Psoas muscle (tissue), 7 donors: ENCODE measurements at regions not wholly inside any gene's neighbourhood (a gene's known extent, or its start where the extent isn't known, plus 50 kb on each side); places are given as distances from the start of the nearest gene placed in this dataset.

Source experiments
- ATAC-seq, 4 donors: fragments of 200-7000 bp; cut with Tn5 transposase; one replicate each; pipeline ENCODE4 v1.9.1; 2020; ENCODE audit warnings: moderate library complexity in 3 of 4, mild to moderate bottlenecking in 2 of 4
- DNase-seq, 2 donors: peaks; one replicate each; pipeline ENCODE4 v3.0.0-alpha.2; 2020
- H3K27ac ChIP-seq: fragments of 200-600 bp; one replicate; pipeline ENCODE4 v1.8.0; 2022
- H3K27me3 ChIP-seq, 3 donors: fragments of 200-600 bp in 1 of 3; one replicate each; pipeline versions ENCODE4 v1.6.1 to v1.8.0; 2013 to 2022; ENCODE audit warnings: low read length in 2 of 3, mild to moderate bottlenecking in 2 of 3, moderate library complexity in 1 of 3; ENCODE audit not compliant: insufficient read depth in 3 of 3
- H3K36me3 ChIP-seq, 2 donors: fragments of 200-600 bp in 1 of 2; one replicate each; pipeline versions ENCODE4 v1.6.1 to v1.8.0; 2013 to 2022; ENCODE audit warnings: low read depth in 1 of 2, mild to moderate bottlenecking in 1 of 2, moderate library complexity in 1 of 2; ENCODE audit not compliant: insufficient read depth in 1 of 2
- H3K4me1 ChIP-seq: fragments of 200-600 bp; one replicate; pipeline ENCODE4 v1.8.0; 2022
- H3K4me3 ChIP-seq: fragments of 200-600 bp; one replicate; pipeline ENCODE4 v1.8.0; 2022; ENCODE audit warnings: mild to moderate bottlenecking
- H3K9me3 ChIP-seq: fragments of 200-600 bp; one replicate; pipeline ENCODE4 v1.8.0; 2022
- WGBS, 3 donors: extraction: QIAGEN DNeasy Blood & Tissue Kit; methylation state at CpG; one replicate each; pipeline versions ENCODE4 v1.1.6 to v1.1.7; 2013; 5-methylcytosine and 5-hydroxymethylcytosine counted together
- intact Hi-C, 2 donors: fragments of 100-400 bp; cut with DNase I; formaldehyde crosslinking; loops; one replicate each; pipeline versions ENCODE4 v1.11.0 to v1.14.2; 2022
- TF ChIP-seq, protein P1 (sequence below): fragments of 200-600 bp; IDR thresholded peaks from one replicate; pipeline ENCODE4 v1.8.0; 2022; ENCODE audit warnings: antibody characterized with exemption
- donor health status: healthy with polysubstance abuse.
- donor health status: DM: no; HTN: no; CAD: no; lungs with moderate emphysema.
- donor health status: Bipolar disorder and iron deficiency.
- donor health status: healthy.
- donor health status: DM: yes; HTN: yes; CAD: no.
- donor health status: DM: no; HTN: no; CAD: no.
- donor health status: DM: yes; HTN: yes; CAD: no.

DNA sequence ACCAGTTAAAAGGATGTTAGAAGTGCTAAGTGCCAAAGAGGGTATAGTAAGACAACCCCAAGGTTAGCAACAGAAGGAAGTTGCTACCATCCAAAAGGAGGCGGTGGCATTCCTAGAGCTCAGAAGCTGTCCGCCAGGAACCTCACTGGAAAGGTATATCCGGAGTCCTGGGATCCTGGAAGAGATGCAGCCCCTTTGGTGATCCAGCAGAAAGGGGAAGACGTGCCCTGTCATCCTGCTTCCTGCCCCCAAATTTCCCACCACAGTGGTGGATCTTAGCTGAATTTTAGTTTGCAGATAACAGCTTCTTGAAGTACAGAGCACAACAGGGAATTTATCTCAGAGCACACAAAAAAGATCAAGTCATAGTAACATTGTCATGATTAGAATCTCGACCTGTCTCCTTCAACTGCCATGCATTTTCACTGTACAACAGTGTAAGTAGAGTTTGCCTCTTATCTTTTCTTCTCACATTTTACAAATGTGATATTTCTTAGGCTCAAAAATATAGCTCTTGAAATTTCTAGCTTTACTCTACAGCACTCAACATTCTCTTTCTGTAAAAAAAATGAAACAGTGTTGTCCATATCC, 526.3 kb downstream of the SOX5 start:
- H3K27ac ChIP-seq: no peak overlapping the region
- intact Hi-C loops: no loop called here
- DNase-seq: no peak
- H3K36me3 ChIP-seq: no peaks in the 10 kb centered on the region
- ATAC-seq: no peak
- H3K4me1 ChIP-seq: no peaks in the 10 kb centered on the region
- TF ChIP-seq, protein P1, sequence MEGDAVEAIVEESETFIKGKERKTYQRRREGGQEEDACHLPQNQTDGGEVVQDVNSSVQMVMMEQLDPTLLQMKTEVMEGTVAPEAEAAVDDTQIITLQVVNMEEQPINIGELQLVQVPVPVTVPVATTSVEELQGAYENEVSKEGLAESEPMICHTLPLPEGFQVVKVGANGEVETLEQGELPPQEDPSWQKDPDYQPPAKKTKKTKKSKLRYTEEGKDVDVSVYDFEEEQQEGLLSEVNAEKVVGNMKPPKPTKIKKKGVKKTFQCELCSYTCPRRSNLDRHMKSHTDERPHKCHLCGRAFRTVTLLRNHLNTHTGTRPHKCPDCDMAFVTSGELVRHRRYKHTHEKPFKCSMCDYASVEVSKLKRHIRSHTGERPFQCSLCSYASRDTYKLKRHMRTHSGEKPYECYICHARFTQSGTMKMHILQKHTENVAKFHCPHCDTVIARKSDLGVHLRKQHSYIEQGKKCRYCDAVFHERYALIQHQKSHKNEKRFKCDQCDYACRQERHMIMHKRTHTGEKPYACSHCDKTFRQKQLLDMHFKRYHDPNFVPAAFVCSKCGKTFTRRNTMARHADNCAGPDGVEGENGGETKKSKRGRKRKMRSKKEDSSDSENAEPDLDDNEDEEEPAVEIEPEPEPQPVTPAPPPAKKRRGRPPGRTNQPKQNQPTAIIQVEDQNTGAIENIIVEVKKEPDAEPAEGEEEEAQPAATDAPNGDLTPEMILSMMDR: no peak
- 80 to 85% (median 82%) methylated on average over 5 of the region's 5 CpGs for WGBS, 3 donors
- no peaks in the 10 kb centered on the region for H3K9me3 ChIP-seq
- no peak overlapping the region for H3K4me3 ChIP-seq
- no peaks in the 10 kb centered on the region for H3K27me3 ChIP-seq

DNA sequence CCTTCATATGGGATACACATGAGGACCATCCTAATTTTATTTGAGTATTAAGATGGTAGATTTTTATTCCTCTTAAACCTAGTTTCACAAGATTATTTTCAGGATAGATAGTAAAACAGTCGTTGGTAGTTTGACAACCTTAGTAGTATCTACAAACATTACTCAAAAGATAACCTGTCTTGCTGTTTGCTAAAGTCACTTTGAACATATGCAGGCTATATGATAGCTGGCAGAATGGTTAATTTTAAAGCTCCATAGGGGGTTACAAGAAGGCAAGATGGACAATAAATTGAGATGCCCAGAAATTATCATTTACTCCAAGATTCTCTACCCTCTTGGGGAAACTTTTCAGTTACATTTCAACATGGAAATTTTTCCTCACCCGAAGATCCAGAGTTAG, 525.7 kb downstream of the SOX5 start:
- WGBS, 3 donors: 67 to 69% (median 69%) methylated on average over 2 of the region's 2 CpGs
- DNase-seq (no peak), ATAC-seq (no peak)
- TF ChIP-seq, protein P1: no peak
- no peak overlapping the region for H3K4me3 ChIP-seq
- H3K36me3 ChIP-seq: no peaks in the 10 kb centered on the region
- H3K27me3 ChIP-seq: no peaks in the 10 kb centered on the region
- intact Hi-C loops: no loop called here
- H3K9me3 ChIP-seq: no peaks in the 10 kb centered on the region
- no peaks in the 10 kb centered on the region for H3K4me1 ChIP-seq
- H3K27ac ChIP-seq: no peak overlapping the region

DNA sequence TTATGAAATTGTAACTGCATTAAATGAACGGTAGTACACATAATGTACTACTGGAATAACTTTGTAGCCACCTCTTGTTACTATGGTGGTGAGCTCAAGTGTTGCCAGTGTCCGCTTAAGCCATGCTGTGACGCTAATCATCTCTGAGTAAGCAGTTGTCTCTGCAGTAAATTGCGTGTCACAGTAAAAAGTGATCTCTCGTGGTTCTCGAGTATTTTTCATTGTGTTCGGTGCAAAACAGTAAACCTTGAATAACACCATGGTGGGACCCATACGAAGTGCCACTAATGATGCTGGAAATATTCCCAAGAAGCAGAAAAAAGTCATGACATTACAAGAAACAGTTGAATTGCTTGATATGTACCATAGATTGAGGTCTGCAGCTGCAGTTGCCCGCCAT, 524.8 kb downstream of the SOX5 start:
- no peaks in the 10 kb centered on the region for H3K36me3 ChIP-seq
- no peaks in the 10 kb centered on the region for H3K27me3 ChIP-seq
- no peak overlapping the region for H3K27ac ChIP-seq
- no peaks in the 10 kb centered on the region for H3K4me1 ChIP-seq
- DNase-seq: no peak
- intact Hi-C loops: no loop called here
- WGBS, 3 donors: 53 to 76% (median 57%) methylated on average over 9 of the region's 9 CpGs
- H3K4me3 ChIP-seq: no peak overlapping the region
- H3K9me3 ChIP-seq: no peaks in the 10 kb centered on the region
- TF ChIP-seq, protein P1: no peak
- no peak for ATAC-seq

DNA sequence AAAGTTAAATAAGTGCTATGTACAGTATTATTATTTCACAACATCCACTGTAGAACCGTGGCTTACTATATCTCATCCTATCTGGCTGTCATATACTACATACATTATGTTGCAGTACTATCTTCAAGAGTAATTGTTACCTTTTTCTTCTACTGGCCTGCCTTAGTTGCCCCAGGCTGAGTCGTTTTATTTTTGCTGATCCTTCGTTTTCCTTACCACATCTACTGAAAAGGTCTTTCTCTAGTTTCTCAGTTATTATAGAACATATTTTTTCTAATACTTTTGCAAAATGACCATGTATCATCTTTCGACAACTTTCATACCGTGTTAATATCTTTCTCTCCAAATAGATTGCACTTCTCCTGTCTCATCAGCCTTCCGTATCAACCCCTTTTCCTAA, 523.1 kb downstream of the SOX5 start:
- Histone ChIP-seq H3K36me3 (no peaks in the 10 kb centered on the region), H3K27ac (no peak overlapping the region), H3K4me3 (no peak overlapping the region), H3K9me3 (no peaks in the 10 kb centered on the region), H3K4me1 (no peaks in the 10 kb centered on the region), H3K27me3 (no peaks in the 10 kb centered on the region)
- intact Hi-C loops: no loop called here
- TF ChIP-seq, protein P1: no peak
- WGBS, 3 donors: 66 to 78% (median 68%) methylated on average over 6 of the region's 6 CpGs
- ATAC-seq (no peak), DNase-seq (no peak)

DNA sequence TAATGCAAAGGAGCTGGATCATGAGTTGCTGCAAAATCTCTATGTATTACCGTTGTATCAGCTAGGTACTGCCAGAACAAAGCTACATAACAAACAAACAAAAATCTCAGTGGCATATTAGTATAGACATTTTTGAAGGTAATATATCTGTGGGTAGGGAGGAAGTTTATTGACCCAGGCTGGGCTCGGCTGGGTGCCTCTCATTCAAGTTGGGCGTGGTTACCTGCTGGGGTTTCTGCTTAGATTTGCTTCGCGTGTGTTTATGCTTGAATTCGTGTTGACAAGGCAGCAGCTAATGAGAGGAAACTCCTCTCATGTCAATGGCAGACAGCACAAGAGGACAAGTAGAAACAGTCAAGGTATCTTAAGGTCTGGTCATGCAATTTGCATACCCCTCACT, 520.7 kb downstream of the SOX5 start:
- H3K27ac ChIP-seq: no peak overlapping the region
- TF ChIP-seq, protein P1: no peak
- H3K27me3 ChIP-seq: no peaks in the 10 kb centered on the region
- no peak overlapping the region for H3K4me3 ChIP-seq
- 68 to 75% (median 72%) methylated on average over 6 of the region's 6 CpGs for WGBS, 3 donors
- H3K9me3 ChIP-seq: no peaks in the 10 kb centered on the region
- no peaks in the 10 kb centered on the region for H3K36me3 ChIP-seq
- ATAC-seq: no peak
- no peak for DNase-seq
- intact Hi-C loops: no loop called here
- H3K4me1 ChIP-seq: no peaks in the 10 kb centered on the region
